Right kidney (tissue), 1 donor: ENCODE measurements at regions not wholly inside any gene's neighbourhood (a gene's known extent, or its start where the extent isn't known, plus 50 kb on each side); places are given as distances from the start of the nearest gene placed in this dataset.

Experiments used
- DNase-seq: peaks from one replicate; pipeline ENCODE4 v3.0.0-alpha.2; 2016

GRCh38 chr5:74954919-74955318 is 88.7 kb upstream of the FAM169A start:
- DNase-seq: no peak

- DNase-seq: no peak
Observed at GRCh38 chr5:74953937-74954720, 87.9 kb upstream of the FAM169A start.

- no peak for DNase-seq
Observed at GRCh38 chr5:74953554-74953936, 87.4 kb upstream of the FAM169A start.

GRCh38 chr5:74952406-74952805 is 86.2 kb upstream of the FAM169A start:
- no peak for DNase-seq

GRCh38 chr5:74951865-74952264 is 85.7 kb upstream of the FAM169A start:
- DNase-seq: no peak

GRCh38 chr5:74950836-74951515 is 84.8 kb upstream of the FAM169A start:
- no peak for DNase-seq

- DNase-seq: no peak
Observed at GRCh38 chr5:74949976-74950375, 83.8 kb upstream of the FAM169A start.

GRCh38 chr5:74948031-74948546 is 81.9 kb upstream of the FAM169A start:
- peak; percentile 50 for DNase-seq

- DNase-seq: no peak
Observed at GRCh38 chr5:74946471-74946870, 80.3 kb upstream of the FAM169A start.

- no peak for DNase-seq
Observed at GRCh38 chr5:74945561-74946165, 79.5 kb upstream of the FAM169A start.

GRCh38 chr5:74943905-74944304 is 77.7 kb upstream of the FAM169A start:
- DNase-seq: no peak

- no peak for DNase-seq
Observed at GRCh38 chr5:74942622-74943286, 76.6 kb upstream of the FAM169A start.

GRCh38 chr5:74940782-74941353 is 74.7 kb upstream of the FAM169A start:
- DNase-seq: no peak

- no peak for DNase-seq
Observed at GRCh38 chr5:74938250-74938933, 72.2 kb upstream of the FAM169A start.

- DNase-seq: no peak
Observed at GRCh38 chr5:74935752-74936091, 69.5 kb upstream of the FAM169A start.

- DNase-seq: peak; percentile 32
Observed at GRCh38 chr5:74934949-74935751, 69.0 kb upstream of the FAM169A start.

GRCh38 chr5:74927336-74927735 is 61.1 kb upstream of the FAM169A start:
- no peak for DNase-seq

- peak; percentile 29 for DNase-seq
Observed at GRCh38 chr5:74919487-74919886, 53.3 kb upstream of the FAM169A start.

- DNase-seq: no peak
Observed at GRCh38 chr5:74919041-74919440, 52.9 kb upstream of the FAM169A start.

GRCh38 chr5:74918232-74918669 is 52.1 kb upstream of the FAM169A start:
- no peak for DNase-seq
